ENCODE measurements at regions not wholly inside any gene's neighbourhood (a gene's known extent, or its start where the extent isn't known, plus 50 kb on each side); places are given as distances from the start of the nearest gene placed in this dataset.
"Not testable (repeated sequence)": the region's sequence is repeated elsewhere in the genome, so short reads cannot be mapped to it uniquely, and the experiment has no call there.

GRCh38 chr21:33974513-33975468, 59.2 kb upstream of the ATP5PO start:
- no peak for DNase-seq (ENCODE audit: low read depth in 2 of 3, low spot score in 1 of 3)

GRCh38 chr21:33973268-33973667, 57.7 kb upstream of the ATP5PO start:
- DNase-seq (ENCODE audit: low read depth in 2 of 3, low spot score in 1 of 3), result no peak

- no peak for DNase-seq (ENCODE audit: low read depth in 2 of 3, low spot score in 1 of 3)
These were observed 56.9 kb upstream of the ATP5PO start for GRCh38 chr21:33972539-33972938.

GRCh38 chr21:33971492-33972013, 55.9 kb upstream of the ATP5PO start:
- DNase-seq (ENCODE audit: low read depth in 2 of 3, low spot score in 1 of 3), result no peak

- DNase-seq (ENCODE audit: low read depth in 2 of 3, low spot score in 1 of 3), result no peak
These were observed 54.0 kb upstream of the ATP5PO start for GRCh38 chr21:33969581-33969980.

- no peak for DNase-seq (ENCODE audit: low read depth in 2 of 3, low spot score in 1 of 3)
These were observed 53.4 kb upstream of the ATP5PO start for GRCh38 chr21:33968995-33969348.

- DNase-seq (ENCODE audit: low read depth in 2 of 3, low spot score in 1 of 3), result no peak
These were observed 52.7 kb upstream of the ATP5PO start for GRCh38 chr21:33968080-33968994.

- DNase-seq (ENCODE audit: low read depth in 2 of 3, low spot score in 1 of 3), result no peak
These were observed 51.5 kb upstream of the ATP5PO start for GRCh38 chr21:33967086-33967571.

GRCh38 chr21:33966324-33966949, 50.8 kb upstream of the ATP5PO start:
- DNase-seq (ENCODE audit: low read depth in 2 of 3, low spot score in 1 of 3), result no peak

- not testable (repeated sequence) for DNase-seq (ENCODE audit: low read depth in 2 of 3, low spot score in 1 of 3)
These were observed 50.1 kb upstream of the ATP5PO start for GRCh38 chr21:33965662-33966061.
